ENCODE measurements at regions not wholly inside any gene's neighbourhood (a gene's known extent, or its start where the extent isn't known, plus 50 kb on each side); places are given as distances from the start of the nearest gene placed in this dataset.

- H3K4me1 ChIP-seq: peaks cover 0 to 32% (median 16%) of the 10 kb centered on the region in 9 donors
- 47 to 56% methylated on average over 8 of the region's 8 CpGs for WGBS, 2 donors
- peak; percentile 35 to 39 for DNase-seq
- TF ChIP-seq, protein P1, sequence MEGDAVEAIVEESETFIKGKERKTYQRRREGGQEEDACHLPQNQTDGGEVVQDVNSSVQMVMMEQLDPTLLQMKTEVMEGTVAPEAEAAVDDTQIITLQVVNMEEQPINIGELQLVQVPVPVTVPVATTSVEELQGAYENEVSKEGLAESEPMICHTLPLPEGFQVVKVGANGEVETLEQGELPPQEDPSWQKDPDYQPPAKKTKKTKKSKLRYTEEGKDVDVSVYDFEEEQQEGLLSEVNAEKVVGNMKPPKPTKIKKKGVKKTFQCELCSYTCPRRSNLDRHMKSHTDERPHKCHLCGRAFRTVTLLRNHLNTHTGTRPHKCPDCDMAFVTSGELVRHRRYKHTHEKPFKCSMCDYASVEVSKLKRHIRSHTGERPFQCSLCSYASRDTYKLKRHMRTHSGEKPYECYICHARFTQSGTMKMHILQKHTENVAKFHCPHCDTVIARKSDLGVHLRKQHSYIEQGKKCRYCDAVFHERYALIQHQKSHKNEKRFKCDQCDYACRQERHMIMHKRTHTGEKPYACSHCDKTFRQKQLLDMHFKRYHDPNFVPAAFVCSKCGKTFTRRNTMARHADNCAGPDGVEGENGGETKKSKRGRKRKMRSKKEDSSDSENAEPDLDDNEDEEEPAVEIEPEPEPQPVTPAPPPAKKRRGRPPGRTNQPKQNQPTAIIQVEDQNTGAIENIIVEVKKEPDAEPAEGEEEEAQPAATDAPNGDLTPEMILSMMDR (IDR thresholded peaks at IDR 0.05): peak in 1 of 9 donors; percentile 10
- peak; percentile 74 to 96 (median 82) for ATAC-seq
- intact Hi-C loops (cut with DNase I): no loop called here
- no peaks in the 10 kb centered on the region for H3K36me3 ChIP-seq
- H3K4me3 ChIP-seq: no peak overlapping the region
- H3K9me3 ChIP-seq: no peaks in the 10 kb centered on the region
- H3K27me3 ChIP-seq: no peaks in the 10 kb centered on the region
- H3K27ac ChIP-seq: peak overlapping the region in 2 of 10 donors; percentile 21 to 30
Observed at GRCh38 chr12:90253674-90254181, 545.1 kb upstream of the ATP2B1 start.

DNA sequence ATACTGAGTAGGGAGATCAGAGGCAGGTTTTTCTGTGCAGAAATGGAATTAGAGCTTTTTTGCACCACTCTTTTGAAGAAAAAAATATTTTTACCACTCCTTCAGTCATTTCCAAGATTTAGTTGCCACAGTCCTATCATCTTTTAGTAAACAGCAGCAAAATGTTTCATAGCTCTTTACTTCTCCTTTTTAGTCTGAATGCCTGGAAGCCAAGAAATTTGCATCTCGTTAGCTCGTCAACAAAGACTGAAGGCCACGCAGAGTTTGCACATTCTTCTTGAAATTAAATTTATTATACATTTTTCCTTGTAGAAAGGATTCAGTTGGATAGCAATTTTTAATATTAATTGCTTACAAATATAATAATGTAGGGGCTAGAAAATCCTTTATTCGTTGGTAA lies 544.5 kb upstream of the ATP2B1 start:
- DNase-seq: no peak
- no peak for ATAC-seq
- no peak overlapping the region for H3K4me3 ChIP-seq
- H3K4me1 ChIP-seq: peaks cover 0 to 32% (median 16%) of the 10 kb centered on the region in 9 donors
- intact Hi-C loops (cut with DNase I): no loop called here
- no peaks in the 10 kb centered on the region for H3K9me3 ChIP-seq
- H3K27me3 ChIP-seq: no peaks in the 10 kb centered on the region
- no peaks in the 10 kb centered on the region for H3K36me3 ChIP-seq
- H3K27ac ChIP-seq: peak overlapping the region in 1 of 10 donors; percentile 21
- 73 to 81% methylated on average over 4 of the region's 4 CpGs for WGBS, 2 donors
- TF ChIP-seq, protein P1 (IDR thresholded peaks at IDR 0.05): no peak

GRCh38 chr12:90250766-90251165 lies 542.1 kb upstream of the ATP2B1 start:
- DNase-seq (peak in 1 of 2 donors; percentile 54), ATAC-seq (peak; percentile 71 to 89 (median 82))
- Histone ChIP-seq H3K4me1 (peaks cover 0 to 32% (median 16%) of the 10 kb centered on the region in 9 donors), H3K27me3 (no peaks in the 10 kb centered on the region), H3K9me3 (no peaks in the 10 kb centered on the region), H3K27ac (peak overlapping the region in 5 of 10 donors; percentile 1 to 24 (median 9)), H3K4me3 (no peak overlapping the region), H3K36me3 (no peaks in the 10 kb centered on the region)
- WGBS, 2 donors: 36 to 48% methylated on average over 3 of the region's 3 CpGs
- TF ChIP-seq, protein P1 (IDR thresholded peaks at IDR 0.05): no peak
- intact Hi-C loops (cut with DNase I): no loop called here

DNA sequence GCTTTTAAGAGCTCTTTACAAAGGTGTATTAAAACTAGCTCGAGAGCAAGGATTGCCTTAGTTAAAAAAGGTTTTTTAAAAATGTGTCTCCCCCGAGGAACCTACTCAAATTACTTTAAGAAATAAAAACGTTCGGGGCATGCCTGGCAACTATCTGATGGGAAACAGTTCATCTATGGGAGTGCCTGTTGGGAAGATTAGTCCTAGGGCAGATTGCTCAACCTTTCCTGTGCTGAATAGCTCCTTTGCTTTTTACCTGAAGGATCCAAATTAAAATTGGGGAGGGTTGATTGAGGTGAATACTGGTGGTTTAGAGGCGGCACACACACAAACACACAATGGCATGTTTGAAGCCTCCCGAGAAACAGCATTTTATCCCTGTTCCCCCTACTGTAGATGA lies 541.4 kb upstream of the ATP2B1 start:
- WGBS, 2 donors: 64 to 68% methylated on average over 6 of the region's 6 CpGs

More for the DNA sequence above, 541.4 kb upstream of the ATP2B1 start:
- Histone ChIP-seq H3K27me3 (no peaks in the 10 kb centered on the region), H3K4me3 (no peak overlapping the region), H3K4me1 (peaks cover 0 to 37% (median 16%) of the 10 kb centered on the region in 9 donors), H3K9me3 (no peaks in the 10 kb centered on the region), H3K36me3 (no peaks in the 10 kb centered on the region), H3K27ac (no peak overlapping the region)
- DNase-seq (no peak), ATAC-seq (no peak)
- intact Hi-C loops (cut with DNase I): no loop called here
- TF ChIP-seq, protein P1 (IDR thresholded peaks at IDR 0.05): no peak

Data from heart right ventricle (tissue), 16 donors.